Activated T-cell treated with anti-CD3 and anti-CD28 coated beads for 4 hours (primary cell): ENCODE measurements at regions not wholly inside any gene's neighbourhood (a gene's known extent, or its start where the extent isn't known, plus 50 kb on each side); places are given as distances from the start of the nearest gene placed in this dataset.
"Not testable (repeated sequence)": the region's sequence is repeated elsewhere in the genome, so short reads cannot be mapped to it uniquely, and the experiment has no call there.

ENCODE experiments used
- DNase-seq: peaks from one replicate; pipeline ENCODE4 v3.0.0-alpha.2; 2020

GRCh38 chr9:97248252-97248651 is 59.2 kb upstream of the CCDC180 start:
- not testable (repeated sequence) for DNase-seq

- no peak for DNase-seq
Measured at GRCh38 chr9:97243606-97244005, 63.9 kb upstream of the CCDC180 start.

- DNase-seq = not testable (repeated sequence)
Measured at GRCh38 chr9:97241430-97241829, 66.0 kb upstream of the CCDC180 start.

GRCh38 chr9:97237951-97238889 is 69.2 kb upstream of the CCDC180 start:
- DNase-seq = peak; percentile 48

- no peak for DNase-seq
Measured at GRCh38 chr9:97237311-97237786, 70.1 kb upstream of the CCDC180 start.

- DNase-seq = not testable (repeated sequence)
Measured at GRCh38 chr9:97233009-97233400, 74.5 kb upstream of the CCDC180 start.

GRCh38 chr9:97232060-97233008 is 75.1 kb upstream of the CCDC180 start:
- DNase-seq = not testable (repeated sequence)

- DNase-seq = not testable (repeated sequence)
Measured at GRCh38 chr9:97222393-97222792, 85.1 kb upstream of the CCDC180 start.

- DNase-seq = peak; percentile 36
Measured at GRCh38 chr9:97221478-97222355, 85.7 kb upstream of the CCDC180 start.

- no peak for DNase-seq
Measured at GRCh38 chr9:97220894-97221477, 86.5 kb upstream of the CCDC180 start.

- DNase-seq = not testable (repeated sequence)
Measured at GRCh38 chr9:97220396-97220795, 87.1 kb upstream of the CCDC180 start.

- not testable (repeated sequence) for DNase-seq
Measured at GRCh38 chr9:97219443-97220140, 87.9 kb upstream of the CCDC180 start.

- DNase-seq = not testable (repeated sequence)
Measured at GRCh38 chr9:97215127-97215526, 92.3 kb upstream of the CCDC180 start.

- DNase-seq = not testable (repeated sequence)
Measured at GRCh38 chr9:97214556-97214955, 92.9 kb upstream of the CCDC180 start.

GRCh38 chr9:97199683-97200082 is 107.8 kb upstream of the CCDC180 start:
- DNase-seq = not testable (repeated sequence)

GRCh38 chr9:97193767-97194166 is 113.7 kb upstream of the CCDC180 start:
- DNase-seq = not testable (repeated sequence)

- DNase-seq = no peak
Measured at GRCh38 chr9:97188545-97188944, 118.9 kb upstream of the CCDC180 start.

GRCh38 chr9:97187706-97188105 is 119.8 kb upstream of the CCDC180 start:
- DNase-seq = not testable (repeated sequence)

GRCh38 chr9:97186493-97186892 is 121.0 kb upstream of the CCDC180 start:
- DNase-seq = no peak

- DNase-seq = not testable (repeated sequence)
Measured at GRCh38 chr9:97182532-97182931, 124.9 kb upstream of the CCDC180 start.

GRCh38 chr9:97179616-97180015 is 127.8 kb upstream of the CCDC180 start:
- DNase-seq = no peak
